Gastrocnemius medialis (tissue), 4 donors: ENCODE measurements at regions not wholly inside any gene's neighbourhood (a gene's known extent, or its start where the extent isn't known, plus 50 kb on each side); places are given as distances from the start of the nearest gene placed in this dataset.
"Not testable (repeated sequence)": the region's sequence is repeated elsewhere in the genome, so short reads cannot be mapped to it uniquely, and the experiment has no call there.

ENCODE experiments used
- ATAC-seq, 2 donors: fragments of 150-250 bp; one replicate each; pipeline ENCODE4 v1.9.1; 2016
- DNase-seq, 2 donors: peaks; one replicate each; pipeline ENCODE4 v3.0.0-alpha.2; 2019
- H3K27ac ChIP-seq, 4 donors: fragments of 200-600 bp; sonication (generic); 1 replicate in 1 of 4; 2 replicates in 3 of 4; pipeline ENCODE4 v1.5.1; 2016 to 2018; ENCODE audit warnings: mild to moderate bottlenecking in 2 of 4, moderate library complexity in 1 of 4
- H3K27me3 ChIP-seq, 3 donors: fragments of 200-600 bp; sonication (generic) in 2 of 3; 1 replicate in 1 of 3; 2 replicates in 2 of 3; pipeline versions ENCODE4 v1.5.1 to v1.6.0; 2016 to 2019; ENCODE audit warnings: mild to moderate bottlenecking in 1 of 3, moderate library complexity in 1 of 3
- H3K36me3 ChIP-seq, 2 donors: fragments of 200-600 bp; sonication (generic) in 1 of 2; one replicate each; pipeline ENCODE4 v1.5.1; 2017 to 2018
- H3K4me1 ChIP-seq, 2 donors: fragments of 200-600 bp; sonication (generic) in 1 of 2; one replicate each; pipeline ENCODE4 v1.5.1; 2016 to 2017; ENCODE audit warnings: mild to moderate bottlenecking in 2 of 2
- H3K4me3 ChIP-seq, 4 donors: fragments of 200-600 bp; sonication (generic) in 3 of 4; 1 replicate in 1 of 4; 2 replicates in 3 of 4; pipeline ENCODE4 v1.5.1; 2016 to 2019; ENCODE audit warnings: mild to moderate bottlenecking in 2 of 4
- H3K9me3 ChIP-seq, 3 donors: fragments of 200-600 bp; sonication (generic) in 2 of 3; 1 replicate in 1 of 3; 2 replicates in 2 of 3; pipeline ENCODE4 v1.5.1; 2016 to 2019
- CTCF ChIP-seq, 5 experiments: fragments of 450-650 bp in 3 of 5; fragments of 200-600 bp in 2 of 5; sonication (generic) in 2 of 5; IDR thresholded peaks in 4 of 5; conservative IDR thresholded peaks in 1 of 5; 1 replicate in 4 of 5; 2 replicates in 1 of 5; pipeline ENCODE4 v1.5.1; 2016 to 2019; ENCODE audit warnings: antibody characterized with exemption in 5 of 5, mild to moderate bottlenecking in 3 of 5, moderate library complexity in 3 of 5
- POLR2A ChIP-seq, 2 donors: fragments of 450-650 bp; IDR thresholded peaks; one replicate each; pipeline ENCODE4 v1.6.1; 2017; ENCODE audit warnings: antibody characterized with exemption in 2 of 2, mild to moderate bottlenecking in 2 of 2, moderate library complexity in 2 of 2
- in situ Hi-C, 4 donors: fragments of 200-750 bp; cut with MboI; loops; one replicate each; pipeline versions ENCODE4 v1.15.0 to v1.8.0; 2017; ENCODE audit warnings: low sequenced_read_pairs in 4 of 4
- intact Hi-C: fragments of 100-400 bp; cut with DNase I; formaldehyde crosslinking; loops from one replicate; pipeline ENCODE4 v1.15.1; 2023; ENCODE audit warnings: low total_unique reads

- H3K27ac ChIP-seq, result no peak overlapping the region
- DNase-seq, result no peak
- TF ChIP-seq POLR2A (IDR thresholded peaks at IDR 0.05) (no peak), CTCF (IDR thresholded peaks at IDR 0.05 in 4 of 5, conservative IDR thresholded peaks at IDR 0.05 in 1 of 5) (no peak)
- intact Hi-C loops, result no loop called here
- no peak overlapping the region for H3K4me3 ChIP-seq
- in situ Hi-C loops, result no loop called here
- no peaks in the 10 kb centered on the region for H3K9me3 ChIP-seq
- H3K4me1 ChIP-seq, result no peaks in the 10 kb centered on the region
- H3K27me3 ChIP-seq, result no peaks in the 10 kb centered on the region
- H3K36me3 ChIP-seq, result no peaks in the 10 kb centered on the region
- no peak for ATAC-seq
These were observed 117.4 kb upstream of the CES5A start for GRCh38 chr16:55992551-55992950.

GRCh38 chr16:55991843-55992242 is 116.7 kb upstream of the CES5A start:
- H3K27ac ChIP-seq, result no peak overlapping the region
- TF ChIP-seq CTCF (IDR thresholded peaks at IDR 0.05 in 4 of 5, conservative IDR thresholded peaks at IDR 0.05 in 1 of 5) (no peak), POLR2A (IDR thresholded peaks at IDR 0.05) (no peak)
- no peaks in the 10 kb centered on the region for H3K36me3 ChIP-seq
- no peak overlapping the region for H3K4me3 ChIP-seq
- no peaks in the 10 kb centered on the region for H3K4me1 ChIP-seq
- in situ Hi-C loops, result no loop called here
- intact Hi-C loops, result no loop called here
- no peaks in the 10 kb centered on the region for H3K9me3 ChIP-seq
- ATAC-seq (no peak), DNase-seq (no peak)
- no peaks in the 10 kb centered on the region for H3K27me3 ChIP-seq

DNA sequence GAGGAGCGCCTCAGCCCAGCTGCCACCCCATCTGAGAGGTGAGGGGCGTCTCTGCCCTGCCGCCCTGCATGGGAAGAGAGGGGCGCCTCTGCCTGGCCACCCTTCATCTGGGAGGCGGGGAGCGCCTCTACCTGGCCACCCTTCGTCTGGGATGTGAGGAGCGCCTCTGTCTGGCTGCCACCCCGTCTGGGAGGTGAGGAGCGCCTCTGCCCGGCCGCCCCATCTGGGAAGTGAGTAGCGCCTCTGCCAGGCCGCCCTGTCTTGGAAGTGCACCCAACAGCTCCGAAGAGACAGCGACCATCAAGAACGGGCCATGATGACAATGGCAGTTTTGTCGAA is 114.4 kb upstream of the CES5A start:
- in situ Hi-C loops (no loop called here), intact Hi-C loops (no loop called here)
- Histone ChIP-seq H3K4me3 (no peak overlapping the region), H3K4me1 (no peaks in the 10 kb centered on the region), H3K27ac (no peak overlapping the region), H3K9me3 (no peaks in the 10 kb centered on the region), H3K36me3 (no peaks in the 10 kb centered on the region), H3K27me3 (no peaks in the 10 kb centered on the region)
- no peak for TF ChIP-seq CTCF (IDR thresholded peaks at IDR 0.05 in 4 of 5, conservative IDR thresholded peaks at IDR 0.05 in 1 of 5)
- TF ChIP-seq POLR2A (IDR thresholded peaks at IDR 0.05), result no peak
- DNase-seq (no peak), ATAC-seq (no peak)

DNA sequence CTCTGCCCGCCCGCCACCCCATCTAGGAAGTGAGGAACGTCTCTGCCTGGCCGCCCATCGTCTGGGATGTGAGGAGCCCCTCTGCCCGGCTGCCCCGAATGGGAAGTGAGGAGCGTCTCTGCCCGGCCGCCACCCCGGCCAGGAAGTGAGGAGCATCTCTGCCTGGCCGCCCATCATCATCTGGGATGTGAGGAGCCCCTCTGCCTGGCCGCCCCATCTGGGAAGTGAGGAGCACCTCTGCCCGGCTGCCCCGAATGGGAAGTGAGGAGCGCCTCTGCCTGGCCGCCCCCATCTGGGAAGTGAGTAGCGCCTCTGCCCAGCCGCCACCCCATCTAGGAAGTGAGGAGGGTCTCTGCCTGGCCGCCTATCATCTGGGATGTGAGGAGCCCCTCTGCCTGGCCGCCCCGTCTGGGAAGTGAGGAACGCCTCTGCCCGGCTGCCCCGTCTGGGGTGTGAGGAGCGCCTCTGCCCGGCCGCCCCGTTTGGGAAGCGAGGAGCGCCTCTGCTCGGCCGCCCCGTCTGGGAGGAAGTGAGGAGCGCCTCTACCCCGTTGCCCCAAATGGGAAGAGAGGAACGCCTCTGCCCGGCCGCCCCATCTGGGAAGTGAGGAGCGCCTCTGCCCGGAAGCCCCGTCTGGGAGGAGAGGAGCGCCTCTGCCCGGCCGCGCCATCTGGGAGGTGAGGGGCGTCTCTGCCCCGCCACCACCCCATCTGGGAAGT is 113.8 kb upstream of the CES5A start:
- DNase-seq, ATAC-seq, H3K27me3 ChIP-seq, in situ Hi-C loops, H3K27ac ChIP-seq, H3K4me3 ChIP-seq, H3K4me1 ChIP-seq, intact Hi-C loops, H3K36me3 ChIP-seq, H3K9me3 ChIP-seq: not testable (repeated sequence)

GRCh38 chr16:55988013-55988412 is 112.8 kb upstream of the CES5A start:
- Histone ChIP-seq H3K27ac (no peak overlapping the region), H3K36me3 (no peaks in the 10 kb centered on the region), H3K27me3 (no peaks in the 10 kb centered on the region), H3K9me3 (no peaks in the 10 kb centered on the region), H3K4me1 (no peaks in the 10 kb centered on the region), H3K4me3 (no peak overlapping the region)
- ATAC-seq (no peak), DNase-seq (no peak)
- in situ Hi-C loops (no loop called here), intact Hi-C loops (no loop called here)
- TF ChIP-seq CTCF (IDR thresholded peaks at IDR 0.05 in 4 of 5, conservative IDR thresholded peaks at IDR 0.05 in 1 of 5) (no peak), POLR2A (IDR thresholded peaks at IDR 0.05) (no peak)
